ENCODE measurements at regions not wholly inside any gene's neighbourhood (a gene's known extent, or its start where the extent isn't known, plus 50 kb on each side); places are given as distances from the start of the nearest gene placed in this dataset.

DNA sequence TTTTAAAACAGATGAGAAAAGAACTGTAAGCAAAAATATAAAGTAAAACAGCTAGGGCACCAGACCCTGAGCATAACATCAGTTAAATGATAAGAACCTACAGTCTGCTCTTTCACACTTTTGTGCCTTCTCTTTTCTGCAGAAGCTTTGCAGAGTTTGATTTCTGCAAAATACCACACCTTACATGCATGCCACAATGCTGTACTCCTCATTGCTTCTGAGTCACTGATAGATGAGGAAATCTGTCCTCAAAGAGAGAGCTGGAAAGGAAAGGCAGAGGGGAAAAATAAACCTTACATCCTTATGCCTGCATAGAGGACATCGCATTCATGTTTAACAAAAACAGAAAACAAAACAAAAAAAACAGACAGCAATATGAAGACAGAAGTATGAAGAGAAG is 142.9 kb downstream of the ATPSCKMT start:
- Histone ChIP-seq H3K23ac (ENCODE audit: insufficient read length, low read depth, low read length) (no peak overlapping the region), H2BK5ac (ENCODE audit: insufficient read length, low read length) (no peak overlapping the region), H2AK5ac (ENCODE audit: insufficient read length, low read length) (no peak overlapping the region), H2BK12ac (ENCODE audit: insufficient read length, low read depth, low read length) (no peak overlapping the region), H3K4ac (ENCODE audit: low read depth, low read length) (no peak overlapping the region), H3K9ac (ENCODE audit: extremely low read depth, insufficient read length, low read length) (no peak overlapping the region), H3K79me1 (ENCODE audit: insufficient read depth, low read depth, low read length, poor library complexity, severe bottlenecking) (no peaks in the 10 kb centered on the region), H3K79me2 (ENCODE audit: insufficient read depth, low read length) (no peaks in the 10 kb centered on the region), H4K8ac (replicated peaks; ENCODE audit: insufficient read length, low read depth, low read length) (no peak overlapping the region), H2BK15ac (ENCODE audit: low read depth, low read length) (no peak overlapping the region), H3T11ph (ENCODE audit: low read length) (no peak overlapping the region), H3K27me3 (ENCODE audit: insufficient read depth, low read length) (no peaks in the 10 kb centered on the region), H2AFZ (ENCODE audit: low read length) (no peak overlapping the region), H3K18ac (ENCODE audit: insufficient read length, low read depth, low read length) (no peak overlapping the region), H3K9me3 (ENCODE audit: control insufficient read depth, low read depth, low read length) (no peaks in the 10 kb centered on the region), H3K4me2 (ENCODE audit: insufficient read depth, insufficient read length, low read length) (no peak overlapping the region), H3K14ac (ENCODE audit: insufficient read depth, low read length) (no peak overlapping the region), H3K4me1 (ENCODE audit: insufficient read depth, low read length) (peaks cover 7% of the 10 kb centered on the region), H3K56ac (ENCODE audit: insufficient read length, low read depth, low read length) (no peak overlapping the region), H2BK20ac (ENCODE audit: low read depth, low read length, poor library complexity, severe bottlenecking) (no peak overlapping the region), H3K27ac (ENCODE audit: insufficient read length, low read depth, low read length) (no peak overlapping the region), H3K23me2 (ENCODE audit: insufficient read length, low read depth, low read length, poor library complexity, severe bottlenecking) (no peaks in the 10 kb centered on the region), H4K5ac (ENCODE audit: insufficient read length, low read depth, low read length) (no peak overlapping the region), H4K91ac (ENCODE audit: insufficient read length, low read depth, low read length) (no peak overlapping the region), H2BK120ac (ENCODE audit: low read depth, low read length, poor library complexity, severe bottlenecking) (no peak overlapping the region), H4K20me1 (ENCODE audit: control insufficient read depth, insufficient read depth, insufficient read length) (no peaks in the 10 kb centered on the region)
- Mint-ChIP-seq H3K4me1 (peaks cover 35 to 43% of the 10 kb centered on the region in 2 experiments), H3K27ac (no peak overlapping the region), H3K4me3 (no peak overlapping the region), H3K9me3 (peaks cover 5 to 7% of the 10 kb centered on the region in 2 experiments; a peak in 4 of 5 replicates), H3K36me3 (ENCODE audit: insufficient read depth in 1 of 3, low read depth in 3 of 3) (peaks cover 0 to 9% (median 7%) of the 10 kb centered on the region in 3 experiments; a peak in 5 of 7 replicates), H3K27me3 (ENCODE audit: low read depth) (peaks cover 10% of the 10 kb centered on the region)
- no CpG with 5 or more reads among the region's 1 CpG for WGBS (ENCODE audit: extremely low coverage, insufficient read length, low lambda C conversion rate)
- no peak for DNase-seq
- no peak for TF ChIP-seq CTCF (conservative IDR thresholded peaks at IDR 0.05)
